HepG2 (cell line): ENCODE measurements at regions not wholly inside any gene's neighbourhood (a gene's known extent, or its start where the extent isn't known, plus 50 kb on each side); places are given as distances from the start of the nearest gene placed in this dataset.

ENCODE experiments used
- CBX1 ChIP-seq: IDR thresholded peaks from one replicate; pipeline ENCODE4 v1.6.1; 2016; ENCODE audit warnings: antibody characterized with exemption, low read depth
- DPF2 ChIP-seq: sonication (generic); formaldehyde crosslinking; IDR thresholded peaks from 2 replicates; pipeline ENCODE4 v1.4.0; 2020; ENCODE audit warnings: mild to moderate bottlenecking, low read depth, missing genetic modification reagents, borderline replicate concordance
- EZH2 ChIP-seq: conservative IDR thresholded peaks from 2 replicates; pipeline ENCODE4 v1.6.1; 2012; ENCODE audit warnings: mild to moderate bottlenecking, low read depth, low read length, moderate library complexity
- HNF1B ChIP-seq: sonication (generic); formaldehyde crosslinking; IDR thresholded peaks from 2 replicates; pipeline ENCODE4 v1.5.1; 2020; ENCODE audit warnings: mild to moderate bottlenecking, moderate library complexity, missing genetic modification reagents
- KLF16 ChIP-seq, 2 experiments: sonication (generic) in 1 of 2; formaldehyde crosslinking in 1 of 2; IDR thresholded peaks; 2 replicates each; pipeline versions ENCODE4 v1.6.1 to v1.8.0; 2016 to 2023; ENCODE audit warnings: missing genetic modification reagents in 2 of 2, missing compliant biosample characterization in 1 of 2
- MXD4 ChIP-seq: IDR thresholded peaks from 2 replicates; pipeline ENCODE4 v1.6.1; 2016; ENCODE audit warnings: mild to moderate bottlenecking, missing biosample characterization, missing genetic modification reagents
- SMAD1 ChIP-seq: sonication (generic); formaldehyde crosslinking; IDR thresholded peaks from 2 replicates; pipeline ENCODE4 v1.4.0; 2020; ENCODE audit warnings: missing genetic modification reagents, low read depth, mild to moderate bottlenecking, borderline replicate concordance
- TAF1 ChIP-seq: sonication (generic); formaldehyde crosslinking; IDR thresholded peaks from 2 replicates; pipeline ENCODE4 v1.4.0; 2020; ENCODE audit warnings: missing genetic modification reagents
- TEAD2 ChIP-seq: sonication (generic); formaldehyde crosslinking; IDR thresholded peaks from 2 replicates; pipeline ENCODE4 v1.9.0; 2021; ENCODE audit warnings: missing genetic modification reagents
- U2AF2 ChIP-seq: fragments of 200-400 bp; formaldehyde crosslinking; IDR thresholded peaks from 2 replicates; pipeline ENCODE4 v1.6.1; 2017; ENCODE audit warnings: low read depth, mild to moderate bottlenecking, low read length
- ZNF75D ChIP-seq: sonication (generic); formaldehyde crosslinking; IDR thresholded peaks from 2 replicates; pipeline ENCODE4 v1.8.1; 2023; ENCODE audit warnings: missing genetic modification reagents, mild to moderate bottlenecking, borderline replicate concordance
- ZNF777 ChIP-seq: sonication (generic); formaldehyde crosslinking; IDR thresholded peaks from 2 replicates; pipeline ENCODE4 v1.4.0; 2020; ENCODE audit warnings: missing genetic modification reagents
- TF ChIP-seq, protein P1 (sequence below): sonication (generic); formaldehyde crosslinking; IDR thresholded peaks from 2 replicates; pipeline ENCODE4 v1.5.0; 2020; ENCODE audit warnings: mild to moderate bottlenecking, missing genetic modification reagents
- TF ChIP-seq, protein P2 (sequence below): sonication (generic); formaldehyde crosslinking; IDR thresholded peaks from 2 replicates; pipeline ENCODE4 v1.5.0; 2020; ENCODE audit warnings: mild to moderate bottlenecking, missing genetic modification reagents, moderate library complexity

DNA sequence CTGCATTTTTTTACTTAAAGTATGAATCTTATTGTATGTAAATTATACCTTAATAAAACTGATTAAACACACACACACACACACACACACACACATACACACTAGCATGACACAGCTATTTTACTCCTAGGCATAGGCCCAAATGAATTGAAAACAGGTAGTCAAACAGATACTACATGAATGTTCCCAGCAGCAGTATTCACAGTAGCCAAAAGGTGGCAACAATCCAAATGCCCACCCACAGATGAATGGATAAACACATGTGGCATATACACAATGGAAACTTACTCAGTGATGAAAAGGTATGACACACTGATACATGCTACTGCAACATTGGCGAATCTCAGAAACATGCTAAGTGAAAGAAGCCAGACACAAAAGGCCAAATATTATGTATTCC lies 223.5 kb downstream of the CYB561 start:
- TF ChIP-seq ZNF75D (CRISPR knock-in tag) = no peak
- TF ChIP-seq TAF1 = no peak
- no peak for TF ChIP-seq SMAD1 (CRISPR knock-in tag)
- TF ChIP-seq KLF16 (CRISPR knock-in tag; IDR thresholded peaks at IDR 0.05) = no peak
- no peak for TF ChIP-seq EZH2
- TF ChIP-seq MXD4 (CRISPR knock-in tag) = no peak
- TF ChIP-seq DPF2 (CRISPR knock-in tag) = no peak
- TF ChIP-seq, protein P1, sequence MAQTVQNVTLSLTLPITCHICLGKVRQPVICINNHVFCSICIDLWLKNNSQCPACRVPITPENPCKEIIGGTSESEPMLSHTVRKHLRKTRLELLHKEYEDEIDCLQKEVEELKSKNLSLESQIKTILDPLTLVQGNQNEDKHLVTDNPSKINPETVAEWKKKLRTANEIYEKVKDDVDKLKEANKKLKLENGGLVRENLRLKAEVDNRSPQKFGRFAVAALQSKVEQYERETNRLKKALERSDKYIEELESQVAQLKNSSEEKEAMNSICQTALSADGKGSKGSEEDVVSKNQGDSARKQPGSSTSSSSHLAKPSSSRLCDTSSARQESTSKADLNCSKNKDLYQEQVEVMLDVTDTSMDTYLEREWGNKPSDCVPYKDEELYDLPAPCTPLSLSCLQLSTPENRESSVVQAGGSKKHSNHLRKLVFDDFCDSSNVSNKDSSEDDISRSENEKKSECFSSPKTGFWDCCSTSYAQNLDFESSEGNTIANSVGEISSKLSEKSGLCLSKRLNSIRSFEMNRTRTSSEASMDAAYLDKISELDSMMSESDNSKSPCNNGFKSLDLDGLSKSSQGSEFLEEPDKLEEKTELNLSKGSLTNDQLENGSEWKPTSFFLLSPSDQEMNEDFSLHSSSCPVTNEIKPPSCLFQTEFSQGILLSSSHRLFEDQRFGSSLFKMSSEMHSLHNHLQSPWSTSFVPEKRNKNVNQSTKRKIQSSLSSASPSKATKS (CRISPR knock-in tag) = no peak
- TF ChIP-seq, protein P2, sequence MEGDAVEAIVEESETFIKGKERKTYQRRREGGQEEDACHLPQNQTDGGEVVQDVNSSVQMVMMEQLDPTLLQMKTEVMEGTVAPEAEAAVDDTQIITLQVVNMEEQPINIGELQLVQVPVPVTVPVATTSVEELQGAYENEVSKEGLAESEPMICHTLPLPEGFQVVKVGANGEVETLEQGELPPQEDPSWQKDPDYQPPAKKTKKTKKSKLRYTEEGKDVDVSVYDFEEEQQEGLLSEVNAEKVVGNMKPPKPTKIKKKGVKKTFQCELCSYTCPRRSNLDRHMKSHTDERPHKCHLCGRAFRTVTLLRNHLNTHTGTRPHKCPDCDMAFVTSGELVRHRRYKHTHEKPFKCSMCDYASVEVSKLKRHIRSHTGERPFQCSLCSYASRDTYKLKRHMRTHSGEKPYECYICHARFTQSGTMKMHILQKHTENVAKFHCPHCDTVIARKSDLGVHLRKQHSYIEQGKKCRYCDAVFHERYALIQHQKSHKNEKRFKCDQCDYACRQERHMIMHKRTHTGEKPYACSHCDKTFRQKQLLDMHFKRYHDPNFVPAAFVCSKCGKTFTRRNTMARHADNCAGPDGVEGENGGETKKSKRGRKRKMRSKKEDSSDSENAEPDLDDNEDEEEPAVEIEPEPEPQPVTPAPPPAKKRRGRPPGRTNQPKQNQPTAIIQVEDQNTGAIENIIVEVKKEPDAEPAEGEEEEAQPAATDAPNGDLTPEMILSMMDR = no peak
- no peak for TF ChIP-seq U2AF2
- no peak for TF ChIP-seq HNF1B
- TF ChIP-seq TEAD2 (CRISPR knock-in tag) = no peak
- no peak for TF ChIP-seq ZNF777 (CRISPR knock-in tag)
- no peak for TF ChIP-seq CBX1
